NOMO-1 treated with DMSO at 0.1 percent for 48 hours (cell line): ENCODE measurements at regions not wholly inside any gene's neighbourhood (a gene's known extent, or its start where the extent isn't known, plus 50 kb on each side); places are given as distances from the start of the nearest gene placed in this dataset.
"Not testable (repeated sequence)": the region's sequence is repeated elsewhere in the genome, so short reads cannot be mapped to it uniquely, and the experiment has no call there.

ENCODE experiments used
- DNase-seq: peaks from one replicate; lab custom pipeline; 2025; ENCODE audit not compliant: unreplicated experiment; lab: John Stamatoyannopoulos, UW

DNA sequence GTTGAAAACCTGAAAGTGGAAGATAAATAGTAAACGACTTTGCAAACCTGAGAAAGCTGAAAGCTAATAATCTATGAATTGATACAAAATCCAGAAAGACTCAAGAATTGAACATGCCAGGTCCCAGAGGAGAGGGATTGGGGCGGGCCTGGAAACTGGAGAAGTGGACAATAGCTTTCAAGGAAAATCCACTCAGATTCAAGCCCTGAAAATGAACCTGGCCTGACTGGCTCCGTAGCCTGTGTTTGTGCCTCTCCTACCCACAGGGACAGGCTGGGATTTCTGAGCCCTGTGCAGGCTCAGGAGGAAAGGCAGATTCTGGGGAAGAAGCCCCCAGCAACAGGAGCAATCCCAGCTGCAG, 274.8 kb upstream of the HS6ST1 start:
- no peak for DNase-seq

- DNase-seq = no peak
Observed at GRCh38 chr2:128593879-128594650, 275.4 kb upstream of the HS6ST1 start.

DNA sequence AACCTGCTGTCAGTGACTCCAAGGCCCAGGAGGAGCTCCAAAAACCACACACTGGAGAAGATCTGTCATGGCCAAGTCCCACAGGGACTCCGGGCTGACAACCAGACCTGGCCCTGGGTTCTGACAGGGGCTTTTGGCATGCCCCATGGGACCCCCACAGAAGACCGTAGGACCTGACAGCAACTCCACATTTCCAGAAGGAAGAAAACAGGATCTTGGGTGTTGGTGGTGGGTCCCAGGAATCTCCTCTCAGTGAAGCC, 275.9 kb upstream of the HS6ST1 start:
- no peak for DNase-seq

DNA sequence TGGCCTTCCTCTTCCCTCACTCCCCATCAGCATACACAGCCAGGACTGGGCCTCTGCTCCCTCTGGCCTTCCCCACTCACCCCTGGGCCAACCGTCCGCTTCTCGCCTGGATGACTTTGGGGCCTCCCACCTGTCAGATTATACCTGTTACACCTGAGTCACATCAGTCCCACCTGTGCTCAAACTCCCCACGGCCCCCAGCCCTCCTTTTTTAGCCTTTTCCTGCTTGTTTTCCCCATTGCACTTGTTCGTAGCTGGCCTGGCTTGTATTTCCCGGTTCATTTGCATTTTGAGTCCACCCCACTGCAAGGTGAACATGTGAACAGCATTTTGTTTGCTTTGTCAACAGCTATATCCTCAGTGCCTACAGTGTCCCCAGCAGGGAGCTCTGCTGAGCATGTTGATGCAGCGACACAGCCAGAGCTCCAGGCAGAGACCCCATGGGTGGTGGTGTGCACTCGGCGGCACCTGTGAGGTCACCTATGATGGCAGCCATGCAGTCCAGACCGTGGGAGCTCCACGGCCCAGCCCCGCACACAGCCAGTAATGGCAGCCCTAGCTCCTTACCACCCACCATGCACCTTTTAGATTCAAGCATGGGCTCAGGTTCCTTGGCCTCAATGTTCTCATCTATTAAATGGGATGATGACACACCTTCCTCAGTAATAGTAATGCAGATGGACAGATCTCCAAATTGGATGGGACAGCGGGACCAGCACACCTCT, 276.4 kb upstream of the HS6ST1 start:
- DNase-seq = no peak

GRCh38 chr2:128595763-128596395, 277.2 kb upstream of the HS6ST1 start:
- no peak for DNase-seq

- DNase-seq = no peak
Observed at GRCh38 chr2:128596396-128597120, 277.9 kb upstream of the HS6ST1 start.

- no peak for DNase-seq
Observed at GRCh38 chr2:128597121-128597762, 278.6 kb upstream of the HS6ST1 start.

- not testable (repeated sequence) for DNase-seq
Observed at GRCh38 chr2:128598260-128598659, 279.6 kb upstream of the HS6ST1 start.

DNA sequence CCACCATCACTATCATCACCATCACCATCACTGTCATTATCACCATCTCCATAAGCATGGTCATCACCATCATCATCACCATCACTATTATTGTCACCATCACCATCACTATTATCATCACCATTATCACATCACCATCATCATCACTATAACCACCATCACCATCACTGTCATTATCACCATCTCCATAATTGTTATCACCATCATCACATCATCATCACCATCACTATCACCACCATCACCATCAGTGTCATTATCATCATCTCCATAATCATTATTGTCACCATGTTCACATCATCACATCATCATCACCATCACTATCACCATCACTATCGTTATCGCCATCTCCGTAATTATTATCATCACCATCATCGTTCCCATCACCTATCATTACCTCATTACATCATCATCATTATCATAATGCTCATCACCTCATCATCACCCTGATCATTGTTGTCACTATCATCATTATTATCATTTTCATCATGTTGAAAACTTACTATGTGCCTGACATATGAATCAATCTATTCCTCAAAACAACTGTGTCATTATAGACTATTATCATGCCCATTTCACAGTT, 280.3 kb upstream of the HS6ST1 start:
- no peak for DNase-seq

GRCh38 chr2:128599700-128600099, 281.0 kb upstream of the HS6ST1 start:
- no peak for DNase-seq

DNA sequence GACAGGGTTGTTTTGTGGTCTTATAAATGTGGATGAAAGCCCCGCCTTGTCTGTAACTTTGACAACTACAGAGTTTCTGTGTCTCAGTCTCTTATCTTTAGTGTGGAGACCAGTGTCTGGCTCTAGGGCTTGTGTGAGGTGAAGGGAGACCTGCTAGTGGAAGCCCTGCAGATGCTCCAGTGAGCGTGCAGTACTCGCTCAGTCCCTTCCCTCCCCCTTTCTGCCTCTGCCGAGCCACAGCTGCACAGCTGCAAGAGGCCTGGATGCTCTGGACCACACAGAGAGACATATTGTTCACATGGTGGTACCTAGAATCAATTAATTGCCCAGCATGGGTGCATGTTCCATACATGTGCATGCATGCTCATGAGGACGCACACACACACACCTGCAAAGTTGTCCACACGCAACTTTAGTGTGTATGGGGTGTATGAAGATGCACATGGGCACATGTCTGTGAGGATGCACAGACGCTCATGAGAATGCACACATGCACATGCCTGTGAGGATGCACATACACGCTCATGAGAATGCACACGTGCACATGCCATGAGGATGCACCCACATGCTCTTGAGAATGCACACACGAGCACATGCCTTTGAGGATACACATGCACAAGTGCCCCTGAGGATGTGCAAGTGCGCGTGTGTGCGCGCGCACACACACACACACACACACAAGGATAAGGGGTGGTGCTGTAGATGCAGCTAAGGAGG, 282.1 kb upstream of the HS6ST1 start:
- no peak for DNase-seq

DNA sequence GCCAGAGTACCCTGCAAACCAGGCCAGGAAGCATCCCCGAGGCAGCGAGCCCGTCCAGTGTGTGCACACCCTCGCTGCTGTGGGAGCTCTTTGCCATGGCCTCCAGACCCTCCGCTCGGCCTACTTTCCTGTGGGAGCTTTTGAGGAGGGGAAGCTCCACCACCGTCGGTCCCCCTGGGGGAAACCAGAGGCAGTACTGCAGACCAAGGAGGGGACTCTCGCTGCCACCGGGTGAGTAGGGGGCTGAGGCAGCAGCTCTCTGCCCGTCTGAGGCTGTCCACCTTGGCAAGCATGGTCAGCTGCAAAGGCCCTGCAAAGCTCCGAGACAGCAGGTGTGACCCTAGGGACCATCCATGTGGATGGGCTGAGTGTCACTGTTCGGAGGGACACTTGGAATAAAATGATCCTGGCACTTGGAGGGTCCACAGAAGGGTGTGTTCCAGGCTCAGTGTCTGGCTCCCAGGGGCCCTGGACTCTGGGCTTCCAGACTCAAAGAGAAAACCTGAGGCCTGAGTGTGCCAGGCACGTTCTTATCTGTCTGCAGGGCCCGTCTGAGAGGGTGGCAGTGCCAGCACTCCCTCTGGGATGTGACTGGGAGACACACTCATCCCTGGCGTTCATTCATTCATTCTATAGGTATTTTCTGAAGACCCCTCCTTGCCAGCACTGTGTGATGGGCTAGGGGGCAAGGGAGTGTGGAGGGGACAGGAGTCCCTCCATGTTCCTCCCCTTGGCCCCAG, 282.8 kb upstream of the HS6ST1 start:
- DNase-seq = no peak

- DNase-seq = no peak
Observed at GRCh38 chr2:128602038-128602698, 283.5 kb upstream of the HS6ST1 start.

DNA sequence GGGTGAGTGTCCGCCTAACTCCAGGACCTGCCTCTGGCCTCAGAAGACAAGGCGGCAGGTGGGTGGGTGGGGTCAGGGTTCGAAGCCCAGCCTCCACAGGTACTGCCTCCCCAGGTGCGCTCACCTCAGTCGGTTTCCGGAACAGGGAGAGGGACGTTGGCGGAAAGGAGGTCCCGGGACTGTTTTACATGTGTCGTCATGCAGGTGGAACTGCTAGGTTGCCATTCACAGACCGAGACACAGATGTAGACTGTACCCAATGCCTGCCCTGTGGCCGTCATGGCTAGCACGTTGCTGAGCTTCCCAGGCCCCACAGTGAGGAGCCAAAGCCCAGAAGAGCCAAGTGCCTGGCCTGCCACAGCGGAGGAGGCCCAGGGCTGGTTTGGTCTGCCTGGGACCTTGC, 284.0 kb upstream of the HS6ST1 start:
- no peak for DNase-seq

GRCh38 chr2:128603411-128603924, 284.8 kb upstream of the HS6ST1 start:
- DNase-seq = no peak

DNA sequence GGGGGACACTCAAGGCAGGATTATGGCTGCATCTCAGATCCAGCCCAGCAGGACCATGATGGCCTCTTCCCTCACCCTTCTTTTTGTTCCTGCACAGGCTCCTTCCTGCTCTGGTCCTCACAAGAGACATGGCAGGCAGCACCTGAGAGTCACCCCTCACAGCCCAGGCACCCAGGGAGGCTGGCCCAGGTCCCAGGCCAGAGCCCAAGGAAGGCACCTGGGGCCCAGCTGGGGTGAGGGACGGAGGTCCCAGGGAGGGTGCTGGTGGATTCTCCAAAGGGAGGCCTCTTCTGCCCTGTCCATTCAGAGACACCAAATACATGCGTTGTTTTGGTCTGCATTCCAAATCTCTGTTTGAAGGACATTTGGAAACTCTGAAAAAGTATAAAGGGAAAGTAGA, 285.4 kb upstream of the HS6ST1 start:
- no peak for DNase-seq

GRCh38 chr2:128604581-128604980, 285.9 kb upstream of the HS6ST1 start:
- DNase-seq = not testable (repeated sequence)

GRCh38 chr2:128605421-128605820, 286.8 kb upstream of the HS6ST1 start:
- no peak for DNase-seq

DNA sequence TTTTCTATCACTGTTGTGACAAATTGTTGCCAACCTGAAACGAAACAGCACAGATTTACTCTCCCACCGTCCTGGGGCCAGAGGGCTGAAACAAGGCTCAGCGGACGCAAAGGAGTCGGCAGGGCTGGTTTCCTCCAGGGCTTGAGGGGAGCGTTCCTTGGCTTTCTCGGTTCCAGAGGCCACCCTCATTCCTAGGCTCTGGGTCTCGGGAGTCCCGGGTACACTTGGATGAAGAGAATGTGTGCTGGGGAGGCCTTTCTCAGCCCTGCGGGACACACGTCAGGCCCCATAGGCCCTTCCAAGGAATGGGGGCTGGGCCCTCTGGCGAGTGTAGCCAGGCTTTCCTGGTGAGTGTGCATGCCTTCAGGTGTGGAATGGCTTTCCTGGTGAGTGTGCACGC, 287.3 kb upstream of the HS6ST1 start:
- no peak for DNase-seq
